Esophagus muscularis mucosa (tissue), 4 donors: ENCODE measurements at regions not wholly inside any gene's neighbourhood (a gene's known extent, or its start where the extent isn't known, plus 50 kb on each side); places are given as distances from the start of the nearest gene placed in this dataset.

Experiments used
- EP300 ChIP-seq: sonication (generic); formaldehyde crosslinking; IDR thresholded peaks from one replicate; pipeline ENCODE4 v1.6.1; 2017; ENCODE audit warnings: antibody characterized with exemption
- POLR2A ChIP-seq: fragments of 450-650 bp; IDR thresholded peaks from one replicate; pipeline ENCODE4 v1.6.1; 2017; ENCODE audit warnings: antibody characterized with exemption, moderate library complexity, mild to moderate bottlenecking, low read depth
- POLR2AphosphoS5 ChIP-seq, 2 donors: sonication (generic); formaldehyde crosslinking; IDR thresholded peaks; one replicate each; pipeline ENCODE4 v1.6.1; 2017; ENCODE audit warnings: antibody characterized with exemption in 2 of 2
- TF ChIP-seq, protein P1 (sequence below), 3 experiments: fragments of 200-600 bp in 2 of 3; fragments of 450-650 bp in 1 of 3; sonication (generic) in 2 of 3; IDR thresholded peaks; one replicate each; pipeline ENCODE4 v1.5.1; 2017 to 2019; ENCODE audit warnings: antibody characterized with exemption in 3 of 3, mild to moderate bottlenecking in 2 of 3, moderate library complexity in 1 of 3

DNA sequence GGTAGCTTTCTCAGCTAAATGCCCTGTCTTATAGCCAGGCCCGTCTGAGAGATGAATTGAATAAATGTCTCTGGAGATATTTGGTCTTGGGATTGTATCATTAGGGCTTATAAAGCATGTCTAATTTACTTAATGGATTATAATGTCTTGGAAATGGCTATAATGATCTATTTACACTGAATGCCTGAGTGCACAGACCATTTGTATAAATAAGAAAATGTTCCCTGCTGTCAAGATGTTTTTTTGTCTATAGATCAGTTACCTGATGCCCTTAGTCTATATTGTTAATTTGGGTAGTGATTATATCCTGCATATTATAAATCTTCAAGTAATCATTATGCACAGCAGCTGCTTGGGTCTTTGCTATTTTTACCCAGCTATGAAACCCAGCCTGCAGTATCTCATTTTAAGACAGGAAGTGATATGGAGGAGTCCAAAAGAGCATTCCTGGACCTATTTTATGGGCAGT lies 112.9 kb upstream of the ACTBL2 start:
- no peak for TF ChIP-seq EP300
- no peak for TF ChIP-seq POLR2A
- TF ChIP-seq, protein P1, sequence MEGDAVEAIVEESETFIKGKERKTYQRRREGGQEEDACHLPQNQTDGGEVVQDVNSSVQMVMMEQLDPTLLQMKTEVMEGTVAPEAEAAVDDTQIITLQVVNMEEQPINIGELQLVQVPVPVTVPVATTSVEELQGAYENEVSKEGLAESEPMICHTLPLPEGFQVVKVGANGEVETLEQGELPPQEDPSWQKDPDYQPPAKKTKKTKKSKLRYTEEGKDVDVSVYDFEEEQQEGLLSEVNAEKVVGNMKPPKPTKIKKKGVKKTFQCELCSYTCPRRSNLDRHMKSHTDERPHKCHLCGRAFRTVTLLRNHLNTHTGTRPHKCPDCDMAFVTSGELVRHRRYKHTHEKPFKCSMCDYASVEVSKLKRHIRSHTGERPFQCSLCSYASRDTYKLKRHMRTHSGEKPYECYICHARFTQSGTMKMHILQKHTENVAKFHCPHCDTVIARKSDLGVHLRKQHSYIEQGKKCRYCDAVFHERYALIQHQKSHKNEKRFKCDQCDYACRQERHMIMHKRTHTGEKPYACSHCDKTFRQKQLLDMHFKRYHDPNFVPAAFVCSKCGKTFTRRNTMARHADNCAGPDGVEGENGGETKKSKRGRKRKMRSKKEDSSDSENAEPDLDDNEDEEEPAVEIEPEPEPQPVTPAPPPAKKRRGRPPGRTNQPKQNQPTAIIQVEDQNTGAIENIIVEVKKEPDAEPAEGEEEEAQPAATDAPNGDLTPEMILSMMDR (IDR thresholded peaks at IDR 0.05): no peak
- TF ChIP-seq POLR2AphosphoS5 (IDR thresholded peaks at IDR 0.05): no peak
